ENCODE measurements at regions not wholly inside any gene's neighbourhood (a gene's known extent, or its start where the extent isn't known, plus 50 kb on each side); places are given as distances from the start of the nearest gene placed in this dataset.

DNA sequence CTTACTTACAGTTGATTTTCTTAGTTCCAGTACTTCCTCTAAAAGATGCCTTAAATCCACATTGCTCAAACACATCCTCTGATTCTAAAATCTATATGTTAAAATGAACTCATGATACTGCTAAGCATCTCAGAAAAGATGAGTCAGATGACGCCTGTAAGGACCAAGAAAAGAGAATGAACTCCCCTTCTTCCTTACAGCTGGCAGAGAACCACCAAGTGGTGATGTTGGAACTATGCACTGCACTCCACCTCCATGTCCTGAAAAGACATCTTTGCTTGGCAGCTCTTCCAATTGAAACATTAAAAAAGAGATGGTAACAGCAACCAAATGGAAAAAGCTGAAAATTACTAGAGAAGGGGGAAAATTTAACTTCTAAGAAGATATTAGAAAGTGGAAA lies 648.8 kb downstream of the PTPRC start:
- H3K4me1 ChIP-seq (ENCODE audit: insufficient read depth, low read length): peaks cover 41% of the 10 kb centered on the region
- ATAC-seq (ENCODE audit: insufficient read depth, low read depth): no peak
- no peak for DNase-seq

DNA sequence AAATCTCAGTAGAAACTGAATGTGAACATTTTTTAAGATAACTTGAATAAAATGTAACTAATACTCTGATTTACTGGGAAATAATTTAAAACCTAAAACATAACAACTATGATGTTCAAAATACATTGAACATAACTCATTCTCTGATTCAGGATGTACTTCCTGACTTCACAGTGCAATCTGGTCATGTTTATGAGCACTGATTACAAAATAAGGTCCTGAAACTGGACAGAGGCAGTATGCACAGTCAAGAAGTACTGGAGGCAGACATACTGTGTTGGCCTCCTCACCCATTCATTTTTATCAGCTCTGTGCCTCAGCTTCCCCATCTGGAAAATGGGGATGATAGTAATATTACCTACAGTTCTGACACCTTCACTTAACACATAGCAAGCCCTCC lies 651.3 kb downstream of the PTPRC start:
- H4K20me1 ChIP-seq (ENCODE audit: insufficient read depth, low read length): no peaks in the 10 kb centered on the region
- no peaks in the 10 kb centered on the region for H3K79me2 ChIP-seq (ENCODE audit: insufficient read depth, low read length)
- no peak for TF ChIP-seq EZH2 (IDR thresholded peaks at IDR 0.05; ENCODE audit: borderline replicate concordance, low read depth, low read length, severe bottlenecking)
- TF ChIP-seq, protein P1, sequence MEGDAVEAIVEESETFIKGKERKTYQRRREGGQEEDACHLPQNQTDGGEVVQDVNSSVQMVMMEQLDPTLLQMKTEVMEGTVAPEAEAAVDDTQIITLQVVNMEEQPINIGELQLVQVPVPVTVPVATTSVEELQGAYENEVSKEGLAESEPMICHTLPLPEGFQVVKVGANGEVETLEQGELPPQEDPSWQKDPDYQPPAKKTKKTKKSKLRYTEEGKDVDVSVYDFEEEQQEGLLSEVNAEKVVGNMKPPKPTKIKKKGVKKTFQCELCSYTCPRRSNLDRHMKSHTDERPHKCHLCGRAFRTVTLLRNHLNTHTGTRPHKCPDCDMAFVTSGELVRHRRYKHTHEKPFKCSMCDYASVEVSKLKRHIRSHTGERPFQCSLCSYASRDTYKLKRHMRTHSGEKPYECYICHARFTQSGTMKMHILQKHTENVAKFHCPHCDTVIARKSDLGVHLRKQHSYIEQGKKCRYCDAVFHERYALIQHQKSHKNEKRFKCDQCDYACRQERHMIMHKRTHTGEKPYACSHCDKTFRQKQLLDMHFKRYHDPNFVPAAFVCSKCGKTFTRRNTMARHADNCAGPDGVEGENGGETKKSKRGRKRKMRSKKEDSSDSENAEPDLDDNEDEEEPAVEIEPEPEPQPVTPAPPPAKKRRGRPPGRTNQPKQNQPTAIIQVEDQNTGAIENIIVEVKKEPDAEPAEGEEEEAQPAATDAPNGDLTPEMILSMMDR (IDR thresholded peaks at IDR 0.05; ENCODE audit: borderline replicate concordance, extremely low read depth, low read length, poor library complexity, severe bottlenecking): no peak
- no peak overlapping the region; the same call in 1 of the 2 replicates for H3K27ac ChIP-seq (ENCODE audit: low read length)
- H3K9me3 ChIP-seq (ENCODE audit: insufficient read depth, low read length, severe bottlenecking): no peaks in the 10 kb centered on the region
- peaks cover 24% of the 10 kb centered on the region for H3K4me1 ChIP-seq (ENCODE audit: insufficient read depth, low read length)
- no peaks in the 10 kb centered on the region for H3K27me3 ChIP-seq (ENCODE audit: insufficient read depth, low read length, poor library complexity)
- H2AFZ ChIP-seq (ENCODE audit: low read depth, low read length): no peak overlapping the region
- ATAC-seq (ENCODE audit: insufficient read depth, low read depth): no peak
- no peak overlapping the region for H3K9ac ChIP-seq (ENCODE audit: low read depth, low read length)
- no peaks in the 10 kb centered on the region for H3K36me3 ChIP-seq (ENCODE audit: insufficient read depth, low read length)
- DNase-seq: no peak
- no peak overlapping the region for H3K4me3 ChIP-seq (ENCODE audit: low read depth in 1 of 2, low read length in 2 of 2)
- no peak overlapping the region for H3K4me2 ChIP-seq (ENCODE audit: insufficient read depth, low read length)

More for the DNA sequence above, 648.8 kb downstream of the PTPRC start:
- TF ChIP-seq, protein P1 (IDR thresholded peaks at IDR 0.05; ENCODE audit: borderline replicate concordance, extremely low read depth, low read length, poor library complexity, severe bottlenecking): peak; percentile 39
- TF ChIP-seq EZH2 (IDR thresholded peaks at IDR 0.05; ENCODE audit: borderline replicate concordance, low read depth, low read length, severe bottlenecking): no peak
- no peak overlapping the region for H3K4me3 ChIP-seq (ENCODE audit: low read depth in 1 of 2, low read length in 2 of 2)
- H3K27ac ChIP-seq (ENCODE audit: low read length): no peak overlapping the region
- no peaks in the 10 kb centered on the region for H3K27me3 ChIP-seq (ENCODE audit: insufficient read depth, low read length, poor library complexity)
- H3K9me3 ChIP-seq (ENCODE audit: insufficient read depth, low read length, severe bottlenecking): no peaks in the 10 kb centered on the region
- H2AFZ ChIP-seq (ENCODE audit: low read depth, low read length): no peak overlapping the region
- H3K79me2 ChIP-seq (ENCODE audit: insufficient read depth, low read length): no peaks in the 10 kb centered on the region
- no peaks in the 10 kb centered on the region for H4K20me1 ChIP-seq (ENCODE audit: insufficient read depth, low read length)
- H3K4me2 ChIP-seq (ENCODE audit: insufficient read depth, low read length): no peak overlapping the region
- no peaks in the 10 kb centered on the region for H3K36me3 ChIP-seq (ENCODE audit: insufficient read depth, low read length)
- H3K9ac ChIP-seq (ENCODE audit: low read depth, low read length): no peak overlapping the region

DNA sequence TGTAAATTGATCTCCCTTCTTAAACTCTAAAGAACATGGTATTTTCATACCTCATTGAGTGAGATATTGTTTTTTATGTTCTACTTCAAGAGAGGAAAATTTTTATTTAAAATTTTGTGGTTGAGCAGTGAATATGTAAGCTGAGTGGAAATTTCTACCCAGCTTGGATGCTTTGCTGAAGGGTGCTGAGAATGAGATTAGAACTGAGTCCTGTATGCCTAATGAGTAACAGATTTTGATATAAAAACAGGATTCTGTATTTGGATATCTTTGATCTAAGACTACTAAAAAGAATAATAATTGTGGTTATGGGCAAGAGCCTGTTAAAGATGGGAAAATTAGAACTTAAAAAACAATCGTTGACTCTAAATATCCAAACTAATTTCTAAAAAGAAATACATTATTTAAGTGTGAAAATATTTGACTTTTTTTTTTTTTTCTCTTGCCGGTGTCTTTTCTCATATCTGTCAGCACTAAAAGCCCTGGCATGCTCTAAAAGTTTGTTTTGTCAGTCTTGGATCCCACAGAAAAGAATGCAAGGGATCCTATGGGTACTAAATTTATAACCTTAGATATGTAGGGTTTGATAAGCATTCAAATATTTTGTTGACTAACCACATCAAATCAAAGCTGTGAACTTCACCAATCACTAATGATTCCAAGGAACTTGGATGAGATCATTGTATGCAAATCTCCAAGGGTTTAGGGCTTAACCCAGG lies 652.3 kb downstream of the PTPRC start:
- no peaks in the 10 kb centered on the region for H3K79me2 ChIP-seq (ENCODE audit: insufficient read depth, low read length)
- no peak overlapping the region for H3K27ac ChIP-seq (ENCODE audit: low read length)
- no peaks in the 10 kb centered on the region for H3K27me3 ChIP-seq (ENCODE audit: insufficient read depth, low read length, poor library complexity)
- no peak overlapping the region for H3K4me3 ChIP-seq (ENCODE audit: low read depth in 1 of 2, low read length in 2 of 2)
- no peaks in the 10 kb centered on the region for H3K9me3 ChIP-seq (ENCODE audit: insufficient read depth, low read length, severe bottlenecking)
- no peak for TF ChIP-seq EZH2 (IDR thresholded peaks at IDR 0.05; ENCODE audit: borderline replicate concordance, low read depth, low read length, severe bottlenecking)
- TF ChIP-seq, protein P1 (IDR thresholded peaks at IDR 0.05; ENCODE audit: borderline replicate concordance, extremely low read depth, low read length, poor library complexity, severe bottlenecking): no peak
- no peaks in the 10 kb centered on the region for H3K36me3 ChIP-seq (ENCODE audit: insufficient read depth, low read length)
- peaks cover 30% of the 10 kb centered on the region for H3K4me1 ChIP-seq (ENCODE audit: insufficient read depth, low read length)
- no peak for DNase-seq
- H2AFZ ChIP-seq (ENCODE audit: low read depth, low read length): no peak overlapping the region
- H3K9ac ChIP-seq (ENCODE audit: low read depth, low read length): no peak overlapping the region
- no peak for ATAC-seq (ENCODE audit: insufficient read depth, low read depth)
- no peak overlapping the region for H3K4me2 ChIP-seq (ENCODE audit: insufficient read depth, low read length)
- H4K20me1 ChIP-seq (ENCODE audit: insufficient read depth, low read length): no peaks in the 10 kb centered on the region

Data from DND-41 (cell line).